Muscle of leg (tissue), 3 donors: ENCODE measurements at regions not wholly inside any gene's neighbourhood (a gene's known extent, or its start where the extent isn't known, plus 50 kb on each side); places are given as distances from the start of the nearest gene placed in this dataset.

Source experiments
- DNase-seq: peaks from one replicate; pipeline ENCODE4 v3.0.0; 2013
- H3K27ac ChIP-seq: one replicate; pipeline ENCODE4 v1.5.1; 2013; ENCODE audit warnings: mild to moderate bottlenecking, low read length, control low read depth
- H3K27me3 ChIP-seq: one replicate; pipeline ENCODE4 v1.6.1; 2013; ENCODE audit warnings: low read length; ENCODE audit not compliant: control insufficient read depth, insufficient read depth
- H3K36me3 ChIP-seq: one replicate; pipeline ENCODE4 v1.6.1; 2013; ENCODE audit warnings: low read length; ENCODE audit not compliant: control insufficient read depth, insufficient read depth
- H3K4me1 ChIP-seq: one replicate; pipeline ENCODE4 v1.6.1; 2013; ENCODE audit warnings: low read length; ENCODE audit not compliant: control insufficient read depth, insufficient read depth
- H3K4me3 ChIP-seq: one replicate; pipeline ENCODE4 v1.5.1; 2013; ENCODE audit warnings: low read length, control low read depth
- H3K9me3 ChIP-seq: replicated peaks from 2 replicates; pipeline ENCODE4 v1.6.1; 2013; ENCODE audit warnings: low read depth, low read length; ENCODE audit not compliant: control insufficient read depth
- WGBS: methylation state at CpG from one replicate; pipeline ENCODE4 v1.1.5; 2013; ENCODE audit warnings: missing lambda C conversion rate; ENCODE audit not compliant: insufficient coverage; 5-methylcytosine and 5-hydroxymethylcytosine counted together

GRCh38 chr20:57794036-57794435 is 84.2 kb upstream of the PMEPA1 start:
- H3K36me3 ChIP-seq: no peaks in the 10 kb centered on the region
- H3K4me3 ChIP-seq: no peak overlapping the region
- WGBS: 96% methylated on average over 5 of the region's 7 CpGs
- H3K27ac ChIP-seq: no peak overlapping the region
- peaks cover 3% of the 10 kb centered on the region for H3K27me3 ChIP-seq
- no peaks in the 10 kb centered on the region for H3K9me3 ChIP-seq
- H3K4me1 ChIP-seq: peaks cover 18% of the 10 kb centered on the region
- DNase-seq: no peak

GRCh38 chr20:57793421-57793820 is 83.6 kb upstream of the PMEPA1 start:
- Histone ChIP-seq H3K27me3 (peaks cover 3% of the 10 kb centered on the region), H3K4me3 (no peak overlapping the region), H3K27ac (no peak overlapping the region), H3K9me3 (no peaks in the 10 kb centered on the region), H3K4me1 (peaks cover 18% of the 10 kb centered on the region), H3K36me3 (no peaks in the 10 kb centered on the region)
- 92% methylated on average over 9 of the region's 9 CpGs for WGBS
- DNase-seq: no peak

GRCh38 chr20:57792386-57793080 is 82.7 kb upstream of the PMEPA1 start:
- WGBS: 72% methylated on average over 18 of the region's 20 CpGs
- Histone ChIP-seq H3K4me1 (peaks cover 18% of the 10 kb centered on the region), H3K27ac (no peak overlapping the region), H3K9me3 (no peaks in the 10 kb centered on the region), H3K4me3 (no peak overlapping the region), H3K27me3 (peaks cover 3% of the 10 kb centered on the region), H3K36me3 (no peaks in the 10 kb centered on the region)
- DNase-seq: no peak

- Histone ChIP-seq H3K36me3 (no peaks in the 10 kb centered on the region), H3K27ac (no peak overlapping the region), H3K9me3 (no peaks in the 10 kb centered on the region), H3K4me3 (no peak overlapping the region), H3K27me3 (peaks cover 3% of the 10 kb centered on the region), H3K4me1 (peaks cover 18% of the 10 kb centered on the region)
- 30% methylated on average over 8 of the region's 8 CpGs for WGBS
- DNase-seq: peak; percentile 74
Measured at GRCh38 chr20:57791966-57792365, 82.2 kb upstream of the PMEPA1 start.

- Histone ChIP-seq H3K27me3 (peaks cover 3% of the 10 kb centered on the region), H3K9me3 (no peaks in the 10 kb centered on the region), H3K36me3 (no peaks in the 10 kb centered on the region), H3K4me1 (peaks cover 18% of the 10 kb centered on the region), H3K27ac (no peak overlapping the region), H3K4me3 (no peak overlapping the region)
- DNase-seq: no peak
- WGBS: 93% methylated on average over 5 of the region's 15 CpGs
Measured at GRCh38 chr20:57791178-57791962, 81.6 kb upstream of the PMEPA1 start.

DNA sequence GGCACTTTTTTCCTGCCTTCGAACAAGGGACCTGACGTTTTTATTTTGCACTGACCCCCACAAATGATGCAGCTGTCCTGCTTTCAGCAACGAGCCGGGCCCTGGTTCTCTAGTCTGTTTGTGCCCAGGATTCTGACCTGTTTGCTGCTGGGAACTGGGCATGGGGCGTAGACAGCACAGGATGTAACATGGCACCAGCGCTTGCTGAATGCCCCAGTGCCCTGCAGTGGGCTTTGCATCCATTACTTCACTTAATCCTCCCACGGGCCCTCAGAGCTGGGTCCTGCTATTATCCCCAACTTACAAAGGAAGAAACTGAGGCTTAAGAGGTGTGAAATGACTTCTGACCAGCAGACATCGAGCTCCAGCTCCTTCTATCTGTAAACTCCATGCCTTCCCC is 80.4 kb upstream of the PMEPA1 start:
- H3K4me1 ChIP-seq: peaks cover 17% of the 10 kb centered on the region

DNA sequence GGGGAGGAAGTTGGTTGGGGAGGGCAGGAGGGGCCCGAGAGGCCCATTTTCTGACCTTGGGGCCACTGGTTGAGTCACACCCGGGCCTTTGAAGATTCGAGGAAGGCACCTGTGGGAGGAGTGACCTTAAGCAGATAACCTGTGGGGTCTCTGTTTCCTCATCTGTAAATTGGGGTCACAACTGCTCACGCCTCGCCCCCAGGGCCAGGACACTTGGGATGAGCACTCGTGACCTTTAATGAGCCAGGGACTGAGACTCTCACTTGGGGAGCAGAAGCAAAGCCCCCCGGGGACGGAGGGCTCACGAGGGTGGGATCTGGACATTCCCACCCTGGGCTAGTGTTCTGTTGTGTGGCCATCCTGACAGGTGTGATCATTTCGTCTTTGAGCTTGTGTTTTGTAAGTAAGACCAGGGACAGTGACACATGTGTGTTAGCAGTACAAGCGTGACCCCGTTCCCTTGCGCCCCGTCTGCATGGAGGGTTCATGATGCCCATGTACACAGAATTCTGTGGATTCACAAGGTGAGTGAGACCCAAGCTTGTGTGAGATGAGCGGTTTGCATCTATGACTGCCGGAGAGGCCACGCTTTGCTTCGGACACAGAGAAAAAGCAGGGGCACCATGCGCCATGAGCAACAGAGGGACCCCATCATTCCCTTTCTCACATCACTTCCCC is 79.3 kb upstream of the PMEPA1 start:
- peaks cover 9% of the 10 kb centered on the region for H3K4me1 ChIP-seq
- no peaks in the 10 kb centered on the region for H3K36me3 ChIP-seq
- H3K27me3 ChIP-seq: peaks cover 3% of the 10 kb centered on the region
- H3K27ac ChIP-seq: no peak overlapping the region
- no peaks in the 10 kb centered on the region for H3K9me3 ChIP-seq
- 84% methylated on average over 14 of the region's 19 CpGs for WGBS
- no peak overlapping the region for H3K4me3 ChIP-seq
- no peak for DNase-seq

More for the DNA sequence above, 80.4 kb upstream of the PMEPA1 start:
- DNase-seq: no peak
- peaks cover 3% of the 10 kb centered on the region for H3K27me3 ChIP-seq
- H3K9me3 ChIP-seq: no peaks in the 10 kb centered on the region
- WGBS: 71% methylated on average over 7 of the region's 8 CpGs
- no peaks in the 10 kb centered on the region for H3K36me3 ChIP-seq
- H3K4me3 ChIP-seq: no peak overlapping the region
- no peak overlapping the region for H3K27ac ChIP-seq

DNA sequence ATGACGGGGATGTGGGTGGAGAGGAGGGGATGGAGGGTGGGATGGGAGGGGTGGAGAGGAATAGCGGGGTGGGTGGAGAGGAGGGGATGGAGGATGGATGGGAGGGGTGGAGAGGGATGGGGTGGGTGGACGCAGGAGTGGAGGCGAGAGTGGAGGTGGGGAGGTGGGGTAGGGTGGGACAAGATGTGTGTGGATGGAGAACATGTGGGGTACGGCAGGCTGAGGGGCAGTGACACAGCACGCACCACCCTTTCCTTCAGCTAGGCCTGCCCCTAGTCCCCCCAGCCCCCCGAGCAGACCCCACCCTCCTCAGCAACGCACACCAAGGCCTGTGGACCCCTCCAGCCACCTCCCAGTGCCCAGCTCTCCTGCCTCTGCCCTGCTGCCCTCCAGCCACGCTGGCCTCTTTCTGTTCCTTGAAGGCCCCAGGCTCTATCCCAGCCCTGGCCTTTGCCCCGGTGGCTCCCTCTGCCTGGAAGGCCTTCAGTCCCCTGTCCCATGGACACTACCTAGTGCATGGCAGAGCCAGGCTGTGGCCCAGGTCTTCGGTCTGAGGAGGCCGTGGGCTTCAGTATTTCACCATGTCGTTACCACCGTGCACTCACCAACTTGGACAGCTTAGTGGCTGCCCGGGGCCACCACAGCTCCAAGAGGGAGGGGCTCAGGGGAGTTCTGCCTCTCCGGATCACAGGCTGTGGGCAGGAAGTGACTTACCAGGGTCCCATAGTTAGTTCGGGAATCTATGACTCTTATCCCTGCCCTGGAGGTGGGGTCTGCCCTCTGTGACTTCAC is 78.4 kb upstream of the PMEPA1 start:
- no peaks in the 10 kb centered on the region for H3K9me3 ChIP-seq
- H3K27me3 ChIP-seq: peaks cover 5% of the 10 kb centered on the region
- no peak for DNase-seq
- no peak overlapping the region for H3K27ac ChIP-seq
- no peak overlapping the region for H3K4me3 ChIP-seq
- H3K4me1 ChIP-seq: peaks cover 9% of the 10 kb centered on the region
- H3K36me3 ChIP-seq: no peaks in the 10 kb centered on the region
- 86% methylated on average over 13 of the region's 17 CpGs for WGBS

DNA sequence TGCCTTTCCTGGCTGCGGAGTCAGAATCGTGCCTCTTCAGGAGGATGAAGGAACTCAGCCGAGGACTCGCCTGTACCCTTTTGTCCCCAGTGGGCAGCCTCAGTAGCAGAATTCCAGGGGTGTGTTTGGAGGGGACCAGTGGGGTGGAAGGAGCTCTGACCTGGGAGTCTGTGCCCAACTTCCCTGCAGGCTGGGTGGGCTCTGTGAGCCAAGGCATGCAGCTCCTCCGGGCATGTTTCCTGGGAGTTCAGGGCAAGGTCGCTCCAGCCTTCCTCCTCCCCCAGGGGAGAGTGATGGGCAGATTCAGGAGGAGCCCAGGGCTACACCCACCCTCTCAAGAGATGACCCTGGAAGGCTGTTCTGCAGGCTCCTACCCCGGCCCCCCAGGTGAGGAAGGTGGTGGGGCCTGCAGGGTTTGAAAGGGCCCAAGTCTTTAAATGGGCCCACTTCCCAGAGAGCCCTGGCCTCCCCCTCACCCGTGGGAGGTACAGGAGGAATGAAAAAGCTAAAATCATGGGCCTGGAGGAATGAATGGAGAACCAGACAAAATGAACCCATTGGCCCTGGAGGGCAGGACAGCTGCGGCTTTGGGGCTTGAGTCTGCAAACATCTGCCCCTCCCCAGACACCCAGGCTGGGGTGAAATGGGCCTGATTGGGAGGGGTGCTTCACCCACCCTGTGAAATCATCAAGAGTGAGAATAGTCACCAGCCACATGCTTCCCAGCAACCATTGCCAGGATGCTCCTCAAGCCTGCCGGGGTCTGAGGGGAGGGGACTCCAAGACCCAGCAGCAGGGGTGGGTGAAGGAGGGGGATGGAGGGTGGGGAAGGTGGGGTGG is 77.6 kb upstream of the PMEPA1 start:
- WGBS: 78% methylated on average over 5 of the region's 10 CpGs

More for the DNA sequence above, 77.6 kb upstream of the PMEPA1 start:
- Histone ChIP-seq H3K4me3 (no peak overlapping the region), H3K4me1 (peaks cover 3% of the 10 kb centered on the region), H3K27ac (no peak overlapping the region), H3K27me3 (peaks cover 8% of the 10 kb centered on the region), H3K36me3 (no peaks in the 10 kb centered on the region), H3K9me3 (no peaks in the 10 kb centered on the region)
- no peak for DNase-seq
